HL-60 (cell line): ENCODE measurements at regions not wholly inside any gene's neighbourhood (a gene's known extent, or its start where the extent isn't known, plus 50 kb on each side); places are given as distances from the start of the nearest gene placed in this dataset.

ENCODE experiments used
- CTCF ChIP-seq: IDR thresholded peaks from one replicate; pipeline ENCODE4 v1.5.1; 2011; ENCODE audit warnings: low read length, control low read depth, inconsistent platforms; ENCODE audit not compliant: insufficient read depth
- POLR2AphosphoS5 ChIP-seq: IDR thresholded peaks from 2 replicates; pipeline ENCODE4 v1.6.1; 2012; ENCODE audit warnings: low read depth
- SPI1 ChIP-seq: IDR thresholded peaks from 2 replicates; pipeline ENCODE4 v1.6.1; 2012; ENCODE audit warnings: low read depth, mild to moderate bottlenecking, borderline replicate concordance

GRCh38 chr4:140252141-140252741, 98.3 kb upstream of the MAML3 start:
- TF ChIP-seq CTCF, result no peak
- no peak for TF ChIP-seq POLR2AphosphoS5
- no peak for TF ChIP-seq SPI1
